NCI-H345 (cell line): ENCODE measurements at regions not wholly inside any gene's neighbourhood (a gene's known extent, or its start where the extent isn't known, plus 50 kb on each side); places are given as distances from the start of the nearest gene placed in this dataset.
A peak's percentile ranks its signal among the peaks of the same experiment; 100 is the strongest.
"Not testable (repeated sequence)": the region's sequence is repeated elsewhere in the genome, so short reads cannot be mapped to it uniquely, and the experiment has no call there.

Experiments used
- DNase-seq: peaks from one replicate; lab custom pipeline; 2025; lab: John Stamatoyannopoulos, UW

GRCh38 chr3:35144011-35144410, 495.3 kb upstream of the ARPP21 start:
- DNase-seq: no peak

DNA sequence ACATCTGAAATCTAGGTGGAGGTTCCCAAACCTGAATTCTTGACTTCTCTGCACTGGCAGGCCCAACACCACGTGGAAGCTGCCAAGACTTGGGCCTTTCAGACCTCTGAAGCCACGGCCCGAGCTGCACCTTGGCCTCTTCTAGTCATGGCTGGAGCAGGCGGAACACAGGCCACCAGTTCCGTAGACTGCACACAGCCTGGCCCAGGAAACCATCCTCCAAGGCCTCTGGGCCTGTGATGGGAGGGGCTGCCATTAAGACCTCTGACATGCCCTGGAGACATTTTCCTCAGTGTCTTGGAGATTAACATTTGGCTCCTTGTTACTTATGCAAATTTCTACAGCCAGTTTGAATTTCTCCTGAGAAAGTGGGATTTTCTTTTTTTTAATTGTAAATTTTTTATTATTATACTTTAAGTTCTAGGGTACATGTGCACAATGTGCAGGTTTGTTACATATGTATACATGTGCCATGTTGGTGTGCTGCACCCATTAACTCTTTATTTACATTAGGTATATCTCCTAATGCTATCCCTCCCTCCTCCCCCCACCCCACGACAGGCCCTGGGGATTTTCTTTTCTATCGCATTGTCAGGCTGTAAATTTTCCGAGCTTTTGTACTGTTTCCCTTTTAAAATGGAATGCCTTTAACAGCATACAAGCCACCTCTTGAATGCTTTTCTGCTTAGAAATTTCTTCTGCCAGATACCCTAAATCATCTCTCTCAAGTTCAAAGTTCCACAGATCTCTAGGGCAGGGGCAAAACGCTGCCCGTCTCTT, 492.9 kb upstream of the ARPP21 start:
- DNase-seq: not testable (repeated sequence)

GRCh38 chr3:35183927-35184675, 455.2 kb upstream of the ARPP21 start:
- no peak for DNase-seq

DNA sequence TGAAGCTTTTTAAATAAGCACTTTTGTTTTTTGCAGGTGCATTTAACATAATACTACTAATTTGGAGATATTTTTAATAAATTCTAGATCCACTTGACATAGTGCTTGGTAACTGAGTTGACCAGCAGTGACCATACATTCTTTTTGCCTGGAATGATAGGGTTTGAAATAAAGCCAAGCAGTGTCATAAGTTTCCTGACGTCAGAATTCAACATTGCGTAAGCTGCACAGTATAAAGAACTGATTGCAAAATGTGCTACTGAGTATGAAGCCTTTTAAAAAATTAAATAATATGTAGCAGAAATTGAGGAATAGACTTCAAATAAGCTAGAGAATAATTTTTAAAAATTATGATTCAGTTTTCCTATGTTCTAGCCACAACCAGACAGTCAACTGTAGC, 454.6 kb upstream of the ARPP21 start:
- no peak for DNase-seq

DNA sequence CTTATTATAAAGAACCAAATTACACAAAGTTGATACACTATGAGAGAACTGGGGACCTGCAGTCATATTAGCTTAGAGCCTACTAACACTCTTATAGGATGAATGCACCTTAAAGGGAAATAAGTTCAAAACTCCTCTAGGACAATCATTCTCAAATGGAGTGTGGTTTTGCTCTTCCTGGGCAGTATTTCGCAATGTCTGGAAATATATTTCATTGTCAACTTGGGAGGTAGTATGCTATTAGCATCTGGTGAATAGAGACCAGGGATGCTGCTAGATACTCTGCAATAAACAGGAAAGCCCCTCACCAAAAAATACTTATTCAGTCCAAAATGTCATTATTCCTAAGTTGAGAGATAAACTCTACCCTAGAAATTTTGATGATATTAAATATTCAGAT, 451.4 kb upstream of the ARPP21 start:
- DNase-seq: no peak

DNA sequence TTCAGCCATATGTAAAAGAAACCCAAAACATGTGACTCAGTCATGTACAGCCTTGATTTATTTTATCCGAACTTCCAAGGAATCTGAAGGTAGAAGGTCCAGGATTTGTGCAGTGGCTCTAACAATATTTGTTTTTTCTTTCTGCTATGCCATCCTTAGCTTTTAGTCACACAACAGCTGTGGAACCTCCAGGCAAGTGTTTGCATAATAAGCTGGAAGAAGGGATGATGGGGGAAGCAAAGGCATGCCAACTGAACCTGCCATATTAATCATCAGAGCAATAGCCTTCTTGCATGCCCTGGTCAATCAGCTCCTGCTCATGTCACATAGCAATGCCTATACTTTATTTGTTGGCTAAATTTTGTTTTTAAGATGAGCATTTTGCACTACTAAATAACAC, 444.7 kb upstream of the ARPP21 start:
- no peak for DNase-seq

DNA sequence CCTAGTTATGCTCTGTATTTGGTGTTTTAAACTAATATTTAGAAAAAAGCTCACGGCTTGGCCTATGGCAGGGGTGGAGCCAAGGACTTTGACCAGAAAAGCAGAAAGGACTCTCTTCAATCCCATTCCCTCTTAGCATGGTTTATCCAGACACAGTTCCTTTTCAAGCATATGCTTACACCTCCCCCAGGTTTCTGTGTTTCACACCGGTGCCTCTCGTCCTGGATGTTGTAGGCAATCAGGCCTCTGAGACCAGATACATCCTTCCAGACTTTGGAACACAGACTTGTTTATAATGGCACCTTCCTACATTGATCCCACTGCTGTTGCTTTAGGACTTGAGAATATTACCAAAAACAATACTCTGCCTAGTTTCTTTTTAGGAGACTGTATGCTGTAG, 440.5 kb upstream of the ARPP21 start:
- no peak for DNase-seq

GRCh38 chr3:35200056-35200455, 439.3 kb upstream of the ARPP21 start:
- DNase-seq: no peak

- DNase-seq: no peak
Observed at GRCh38 chr3:35201211-35201610, 438.1 kb upstream of the ARPP21 start.

DNA sequence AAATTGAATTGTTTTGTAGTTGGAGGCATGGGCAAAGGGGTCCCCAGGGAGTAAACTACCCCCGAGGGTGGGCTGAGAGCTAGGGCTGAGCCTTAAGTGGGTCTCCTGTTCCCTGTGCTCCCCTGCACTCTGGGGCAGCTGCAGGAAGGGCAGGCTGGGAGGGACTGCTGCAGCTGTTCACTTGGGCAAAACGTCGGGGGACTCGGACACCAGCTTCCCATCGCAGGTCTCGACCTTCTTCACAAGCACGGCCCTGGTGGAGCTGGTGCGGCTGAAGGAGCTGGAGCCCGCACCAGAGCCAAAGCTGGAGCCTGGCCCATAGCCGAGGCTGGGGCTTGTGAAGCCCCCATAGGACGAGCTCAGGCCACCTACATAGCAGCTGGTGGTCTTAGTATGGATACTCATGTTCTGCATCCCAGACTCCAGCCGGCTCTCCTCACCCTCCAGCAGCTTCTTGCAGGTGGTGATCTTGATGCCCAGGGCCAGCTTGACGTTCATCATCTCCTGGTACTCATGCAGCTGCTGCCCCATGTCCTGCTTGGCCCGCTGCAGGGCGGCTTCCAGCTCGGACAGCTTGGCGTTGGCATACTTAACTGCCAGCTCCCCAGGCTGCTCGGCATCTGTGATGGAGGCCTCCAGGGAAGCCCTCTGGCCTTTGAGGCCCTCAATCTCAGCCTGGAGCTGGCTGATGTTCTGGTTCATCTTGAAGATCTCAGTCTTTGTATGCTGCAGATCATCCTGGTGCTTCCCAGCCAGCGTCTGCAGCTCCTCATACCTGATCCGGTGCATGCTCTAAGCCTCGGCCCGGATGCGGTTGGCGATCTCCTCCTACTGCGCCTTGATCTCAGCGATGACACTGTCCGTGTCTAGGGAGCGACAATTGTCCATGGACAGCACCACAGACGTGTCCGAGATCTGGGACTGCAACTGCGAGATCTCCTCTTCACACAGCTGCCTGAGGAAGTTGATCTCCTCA, 423.5 kb upstream of the ARPP21 start:
- no peak for DNase-seq

GRCh38 chr3:35216501-35217266, 422.6 kb upstream of the ARPP21 start:
- no peak for DNase-seq

GRCh38 chr3:35223632-35224394, 415.5 kb upstream of the ARPP21 start:
- no peak for DNase-seq

DNA sequence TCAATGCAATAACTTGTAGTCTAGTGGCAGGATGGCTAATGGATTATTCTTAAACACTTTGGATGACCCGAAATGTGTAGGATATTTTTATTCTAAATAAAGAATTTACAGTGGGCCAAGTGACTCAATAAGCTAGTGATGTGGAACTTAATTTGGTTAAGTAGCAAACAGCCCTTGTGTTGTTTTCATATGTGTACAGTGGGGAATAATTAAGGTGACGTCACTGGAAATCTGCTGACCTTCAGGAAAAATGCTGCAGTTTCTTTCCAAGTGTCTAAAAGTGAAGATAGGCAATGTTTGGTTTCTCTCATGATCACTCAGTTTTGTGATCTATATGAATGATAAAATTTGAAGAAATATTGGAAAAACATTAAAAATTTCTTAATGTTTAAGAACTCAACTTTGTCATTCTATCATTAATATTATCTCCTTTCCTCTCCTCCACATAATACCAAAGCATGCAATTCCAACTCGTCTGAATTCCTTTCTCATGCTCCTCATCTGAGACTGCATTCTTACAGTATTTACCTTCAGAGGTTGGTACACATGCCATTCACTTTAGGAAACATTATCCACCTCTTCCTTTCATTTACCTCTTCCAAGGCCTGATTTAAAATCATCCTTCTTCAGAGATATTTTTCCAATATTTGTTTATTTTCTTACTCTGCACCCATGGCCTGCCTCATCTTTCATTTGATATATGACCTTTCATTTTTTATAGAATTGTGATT, 414.6 kb upstream of the ARPP21 start:
- DNase-seq: no peak

DNA sequence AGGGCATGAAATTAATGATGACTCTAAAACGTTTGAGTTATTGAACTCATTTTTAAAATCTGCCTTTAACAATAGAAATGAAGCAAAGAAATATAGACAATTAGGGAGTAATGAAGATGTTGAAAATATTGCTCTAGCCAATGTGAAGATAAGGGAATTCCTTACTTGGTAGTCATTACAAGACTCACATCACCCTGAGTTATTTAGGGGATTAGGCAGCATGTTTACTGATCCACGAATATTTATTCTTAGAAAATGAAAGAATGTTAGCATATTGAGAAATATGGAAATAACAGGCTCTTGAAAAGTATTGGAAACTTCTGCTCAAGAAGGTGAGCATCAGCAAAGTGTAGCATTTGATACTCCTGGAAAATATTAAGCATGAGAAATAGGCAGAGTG, 398.1 kb upstream of the ARPP21 start:
- DNase-seq: no peak

- no peak for DNase-seq
Observed at GRCh38 chr3:35254917-35255316, 384.4 kb upstream of the ARPP21 start.

DNA sequence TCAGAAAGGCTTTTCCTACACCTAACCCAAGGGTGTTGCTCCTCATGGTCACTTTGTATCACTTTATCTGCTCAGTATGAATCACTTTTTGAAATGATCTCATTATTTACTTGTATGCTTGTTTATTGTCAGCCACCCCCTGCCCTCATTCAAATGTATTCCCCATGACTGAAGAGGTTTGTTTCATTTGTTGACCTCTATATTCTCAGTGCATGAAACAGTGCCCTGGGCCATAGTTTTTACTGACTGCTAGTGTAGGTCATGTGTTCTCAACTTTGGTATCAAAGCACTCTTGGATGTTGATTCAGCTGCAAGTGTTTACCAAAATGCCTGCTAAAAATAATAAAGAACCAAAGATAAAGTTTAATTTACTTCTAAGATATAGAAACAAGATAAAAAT, 381.7 kb upstream of the ARPP21 start:
- peak; percentile 1 for DNase-seq

DNA sequence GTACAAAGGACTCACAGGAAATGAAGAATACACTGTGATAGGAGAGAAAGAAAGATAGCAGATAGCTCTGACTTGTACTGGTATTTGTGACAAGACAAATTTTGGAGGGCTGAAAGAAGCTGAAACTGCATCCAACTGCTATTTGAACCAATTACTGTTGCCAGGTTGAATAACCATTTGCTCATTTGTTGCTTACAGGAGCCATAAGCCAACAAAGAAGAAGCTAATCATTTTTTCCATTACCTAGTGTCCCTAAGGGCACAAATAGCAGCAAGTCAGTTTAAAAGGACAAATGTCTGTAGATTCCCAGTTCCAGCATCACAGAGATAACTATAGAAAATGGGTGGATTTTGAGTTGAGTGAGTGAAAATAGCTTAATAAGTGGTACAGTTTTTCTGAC, 376.9 kb upstream of the ARPP21 start:
- DNase-seq: no peak

GRCh38 chr3:35263477-35263876, 375.8 kb upstream of the ARPP21 start:
- DNase-seq: no peak

DNA sequence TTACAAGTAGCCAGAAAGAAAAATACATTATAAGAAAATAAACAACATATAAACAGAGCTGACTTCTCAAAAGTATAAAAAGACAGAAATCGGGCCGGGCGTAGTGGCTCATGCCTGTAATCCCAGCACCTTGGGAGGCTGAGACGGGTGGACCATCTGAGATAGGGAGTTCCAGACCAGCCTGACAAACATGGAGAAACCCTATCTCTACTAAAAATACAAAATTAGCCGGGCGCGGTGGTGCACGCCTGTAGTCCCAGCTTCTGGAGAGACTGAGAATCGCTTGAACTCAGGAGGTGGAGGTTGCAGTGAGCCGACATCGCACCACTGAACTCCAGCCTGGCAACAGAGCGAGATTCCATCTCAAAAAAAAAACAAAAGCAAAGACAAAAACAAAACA, 373.3 kb upstream of the ARPP21 start:
- not testable (repeated sequence) for DNase-seq

GRCh38 chr3:35275768-35276167, 363.6 kb upstream of the ARPP21 start:
- DNase-seq: no peak
